Skeletal muscle tissue (tissue), 3 donors: ENCODE measurements at regions not wholly inside any gene's neighbourhood (a gene's known extent, or its start where the extent isn't known, plus 50 kb on each side); places are given as distances from the start of the nearest gene placed in this dataset.

Source experiments
- H3K27ac ChIP-seq: one replicate; pipeline ENCODE4 v1.7.0; 2013; ENCODE audit warnings: mild to moderate bottlenecking, low read depth, low read length, inconsistent platforms
- H3K27me3 ChIP-seq, 3 donors: one replicate each; pipeline ENCODE4 v1.7.0; 2013; ENCODE audit warnings: low read length in 3 of 3; ENCODE audit not compliant: control insufficient read depth in 3 of 3, insufficient read depth in 3 of 3
- H3K36me3 ChIP-seq, 3 donors: one replicate each; pipeline ENCODE4 v1.7.0; 2013; ENCODE audit warnings: low read length in 3 of 3; ENCODE audit not compliant: control insufficient read depth in 3 of 3, insufficient read depth in 3 of 3
- H3K4me1 ChIP-seq, 3 donors: one replicate each; pipeline ENCODE4 v1.7.0; 2013; ENCODE audit warnings: low read length in 3 of 3, mild to moderate bottlenecking in 3 of 3; ENCODE audit not compliant: control insufficient read depth in 3 of 3, insufficient read depth in 3 of 3
- H3K4me3 ChIP-seq, 3 donors: one replicate each; pipeline ENCODE4 v1.7.0; 2013; ENCODE audit warnings: low read length in 3 of 3
- H3K9ac ChIP-seq, 3 donors: one replicate each; pipeline ENCODE4 v1.7.0; 2013; ENCODE audit warnings: low read length in 3 of 3, mild to moderate bottlenecking in 3 of 3, moderate library complexity in 2 of 3, low read depth in 1 of 3
- H3K9me3 ChIP-seq, 3 donors: one replicate each; pipeline ENCODE4 v1.7.0; 2013; ENCODE audit warnings: low read length in 3 of 3; ENCODE audit not compliant: control insufficient read depth in 3 of 3
- donor health status: Osteomylitis.

GRCh38 chr1:11338284-11338924, 65.4 kb downstream of the UBIAD1 start:
- Histone ChIP-seq H3K27ac (no peak overlapping the region), H3K4me1 (peaks cover 26 to 36% (median 27%) of the 10 kb centered on the region in 3 donors), H3K36me3 (no peaks in the 10 kb centered on the region), H3K9me3 (no peaks in the 10 kb centered on the region), H3K27me3 (peaks cover 3 to 8% (median 4%) of the 10 kb centered on the region in 3 donors), H3K9ac (peak overlapping the region in 2 of 3 donors; percentile 1 to 64), H3K4me3 (peak overlapping the region in 1 of 3 donors; percentile 36)

GRCh38 chr1:11339346-11340232, 66.6 kb downstream of the UBIAD1 start:
- Histone ChIP-seq H3K36me3 (no peaks in the 10 kb centered on the region), H3K4me1 (peaks cover 26 to 36% (median 27%) of the 10 kb centered on the region in 3 donors), H3K9ac (peak overlapping the region; percentile 23 to 75 (median 55)), H3K4me3 (peak overlapping the region; percentile 13 to 67 (median 67)), H3K27me3 (peaks cover 1 to 4% (median 3%) of the 10 kb centered on the region in 3 donors), H3K9me3 (no peaks in the 10 kb centered on the region), H3K27ac (peak overlapping the region; percentile 36)

- Histone ChIP-seq H3K9ac (peak overlapping the region in 2 of 3 donors; percentile 16 to 68), H3K27ac (peak overlapping the region; percentile 9), H3K4me1 (peaks cover 26 to 36% (median 27%) of the 10 kb centered on the region in 3 donors), H3K36me3 (no peaks in the 10 kb centered on the region), H3K9me3 (no peaks in the 10 kb centered on the region), H3K27me3 (peaks cover 3 to 8% (median 4%) of the 10 kb centered on the region in 3 donors), H3K4me3 (peak overlapping the region in 1 of 3 donors; percentile 50)
Observed at GRCh38 chr1:11340233-11340632, 67.2 kb downstream of the UBIAD1 start.

- Histone ChIP-seq H3K27me3 (peaks cover 4 to 10% (median 10%) of the 10 kb centered on the region in 3 donors), H3K9ac (no peak overlapping the region)
Observed at GRCh38 chr1:11341901-11342552, 69.0 kb downstream of the UBIAD1 start.

DNA sequence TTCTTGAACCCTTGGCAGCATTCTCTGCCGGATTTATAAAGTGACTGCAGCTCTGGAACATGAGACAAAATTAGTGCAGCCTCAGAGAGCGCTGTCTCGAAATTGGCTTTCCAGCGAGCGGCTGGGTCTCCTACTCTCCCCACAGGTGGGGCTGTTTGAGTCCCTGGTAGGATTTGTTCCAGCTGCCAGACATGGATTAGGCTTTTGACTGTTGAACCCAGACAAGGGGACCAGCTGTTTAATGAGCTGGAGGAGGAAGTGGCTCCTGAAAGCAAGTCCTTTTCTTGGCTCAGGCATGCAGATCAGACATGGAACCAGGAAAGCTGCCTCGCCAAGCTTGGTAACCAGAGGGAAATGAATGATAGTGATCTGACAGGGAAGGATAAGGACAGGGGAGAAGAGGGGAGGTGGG, 69.6 kb downstream of the UBIAD1 start:
- Histone ChIP-seq H3K4me1 (peaks cover 24 to 33% (median 26%) of the 10 kb centered on the region in 3 donors), H3K27ac (no peak overlapping the region), H3K36me3 (no peaks in the 10 kb centered on the region), H3K9me3 (no peaks in the 10 kb centered on the region), H3K4me3 (no peak overlapping the region), H3K9ac (no peak overlapping the region), H3K27me3 (peaks cover 4 to 11% (median 10%) of the 10 kb centered on the region in 3 donors)

More at GRCh38 chr1:11341901-11342552, 69.0 kb downstream of the UBIAD1 start:
- H3K9me3 ChIP-seq, result no peaks in the 10 kb centered on the region
- no peak overlapping the region for H3K27ac ChIP-seq
- H3K4me3 ChIP-seq, result no peak overlapping the region
- H3K4me1 ChIP-seq, result peaks cover 26 to 36% (median 27%) of the 10 kb centered on the region in 3 donors
- H3K36me3 ChIP-seq, result no peaks in the 10 kb centered on the region

DNA sequence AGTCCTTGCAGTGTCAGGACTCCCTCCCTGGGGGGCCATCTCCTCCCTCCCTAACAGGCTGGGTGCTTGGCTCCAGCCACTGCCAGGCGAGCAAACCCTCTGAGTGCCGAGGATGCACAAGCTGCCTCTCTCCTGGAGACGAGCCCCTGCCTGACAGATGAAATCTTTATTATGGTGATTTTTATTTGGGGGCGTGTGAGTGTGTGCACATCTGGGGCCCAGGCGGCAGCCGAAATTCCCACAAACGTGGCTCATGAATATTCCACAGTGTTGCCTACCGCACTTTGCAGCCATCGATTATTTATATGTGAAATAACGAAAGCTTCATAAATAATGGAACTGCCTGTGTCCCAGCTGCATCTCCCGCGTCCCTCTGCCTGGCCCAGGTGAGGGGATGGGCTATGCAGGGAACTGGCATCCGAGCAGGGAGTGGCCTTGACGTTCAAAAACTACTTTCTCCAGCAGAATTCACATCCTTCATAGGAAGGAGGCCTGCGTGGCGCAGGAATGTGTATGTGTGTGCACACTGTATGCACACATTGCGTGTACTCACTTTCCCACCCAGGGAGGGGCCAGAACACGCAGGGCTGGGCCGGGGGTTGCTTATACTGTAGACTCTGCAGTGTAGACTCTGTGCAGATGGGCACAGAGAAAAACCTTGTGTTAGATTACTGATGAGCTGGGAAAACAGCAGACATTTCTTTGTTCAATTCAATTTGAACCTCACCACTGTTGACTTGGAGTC, 73.1 kb downstream of the UBIAD1 start:
- peaks cover 14 to 20% (median 18%) of the 10 kb centered on the region in 3 donors for H3K27me3 ChIP-seq
- peaks cover 0 to 5% (median 4%) of the 10 kb centered on the region in 3 donors for H3K9me3 ChIP-seq
- no peak overlapping the region for H3K9ac ChIP-seq

GRCh38 chr1:11350265-11350664, 77.3 kb downstream of the UBIAD1 start:
- Histone ChIP-seq H3K4me3 (no peak overlapping the region), H3K36me3 (no peaks in the 10 kb centered on the region), H3K9ac (no peak overlapping the region), H3K4me1 (no peaks in the 10 kb centered on the region), H3K27me3 (peaks cover 16 to 25% (median 22%) of the 10 kb centered on the region in 3 donors), H3K9me3 (peaks cover 0 to 5% (median 4%) of the 10 kb centered on the region in 3 donors), H3K27ac (no peak overlapping the region)

More for the DNA sequence above, 73.1 kb downstream of the UBIAD1 start:
- Histone ChIP-seq H3K36me3 (no peaks in the 10 kb centered on the region), H3K27ac (no peak overlapping the region), H3K4me3 (no peak overlapping the region), H3K4me1 (peaks cover 0 to 6% (median 3%) of the 10 kb centered on the region in 3 donors)

DNA sequence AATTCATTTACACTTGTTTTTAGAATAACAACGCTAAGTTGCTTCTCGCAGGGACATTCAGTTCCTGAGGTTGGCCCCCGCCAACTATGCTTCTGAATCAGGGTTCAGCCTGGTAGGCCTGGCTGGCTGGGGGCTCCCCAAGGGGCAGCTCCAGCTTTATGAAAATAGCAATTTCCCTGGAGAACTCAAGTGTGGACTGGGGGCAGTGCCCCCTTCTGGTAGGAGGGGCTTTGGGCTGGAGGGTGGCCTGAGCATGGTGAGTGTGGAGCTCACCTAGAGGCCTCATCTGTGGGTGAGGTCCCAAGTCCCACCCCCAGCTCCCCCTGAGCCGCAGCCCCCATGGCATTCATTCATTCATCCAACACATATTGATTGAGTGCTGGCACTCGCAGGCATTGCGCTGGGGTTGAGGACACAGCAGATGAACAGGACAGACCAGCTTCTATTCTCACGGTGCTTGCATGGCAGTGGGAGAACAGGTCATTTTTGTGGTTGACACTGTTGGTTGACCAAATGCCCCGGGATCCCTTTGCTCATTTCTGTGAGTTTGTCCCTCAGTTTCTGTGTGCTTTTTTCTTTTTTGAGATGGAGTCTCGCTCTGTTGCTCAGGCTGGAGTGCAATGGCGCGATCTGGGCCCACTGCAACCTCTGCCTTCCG, 79.2 kb downstream of the UBIAD1 start:
- Histone ChIP-seq H3K27ac (no peak overlapping the region), H3K4me1 (no peaks in the 10 kb centered on the region), H3K9me3 (peaks cover 0 to 5% (median 4%) of the 10 kb centered on the region in 3 donors), H3K36me3 (no peaks in the 10 kb centered on the region), H3K4me3 (no peak overlapping the region), H3K27me3 (peaks cover 24 to 37% (median 25%) of the 10 kb centered on the region in 3 donors), H3K9ac (no peak overlapping the region)
